ENCODE measurements at regions not wholly inside any gene's neighbourhood (a gene's known extent, or its start where the extent isn't known, plus 50 kb on each side); places are given as distances from the start of the nearest gene placed in this dataset.
"Not testable (repeated sequence)": the region's sequence is repeated elsewhere in the genome, so short reads cannot be mapped to it uniquely, and the experiment has no call there.

- ATAC-seq; intact Hi-C loops (cut with DNase I, micrococcal nuclease); H3K9me3 Mint-ChIP-seq (ENCODE audit: low read depth); DNase-seq; CTCF ChIA-PET; H3K4me1 Mint-ChIP-seq; H3K27ac Mint-ChIP-seq; H3K4me3 Mint-ChIP-seq; H3K36me3 Mint-ChIP-seq (ENCODE audit: low read depth): not testable (repeated sequence)
- POLR2A ChIA-PET: interaction anchor here (0.6 kb wide), 1 partner anchor 455 kb away, joined by 3 read pairs; no protein-coding TSS in a partner anchor
- H3K27me3 Mint-ChIP-seq: peaks cover 10% of the 10 kb centered on the region
These were observed 118.4 kb upstream of the LARP1 start for GRCh38 chr5:154636786-154637185.

GRCh38 chr5:154636271-154636670, 118.9 kb upstream of the LARP1 start:
- H3K4me1 Mint-ChIP-seq; DNase-seq; H3K27ac Mint-ChIP-seq; ATAC-seq; H3K36me3 Mint-ChIP-seq (ENCODE audit: low read depth); H3K9me3 Mint-ChIP-seq (ENCODE audit: low read depth); POLR2A ChIA-PET; H3K27me3 Mint-ChIP-seq; intact Hi-C loops (cut with DNase I, micrococcal nuclease); H3K4me3 Mint-ChIP-seq; CTCF ChIA-PET: not testable (repeated sequence)

- H3K27ac Mint-ChIP-seq; H3K4me1 Mint-ChIP-seq; H3K9me3 Mint-ChIP-seq (ENCODE audit: low read depth); DNase-seq; ATAC-seq; intact Hi-C loops (cut with DNase I, micrococcal nuclease); POLR2A ChIA-PET; H3K4me3 Mint-ChIP-seq; CTCF ChIA-PET; H3K36me3 Mint-ChIP-seq (ENCODE audit: low read depth); H3K27me3 Mint-ChIP-seq: not testable (repeated sequence)
These were observed 121.4 kb upstream of the LARP1 start for GRCh38 chr5:154633744-154634143.

GRCh38 chr5:154631141-154631540, 124.0 kb upstream of the LARP1 start:
- CTCF ChIA-PET: no interaction called here
- no peak overlapping the region for H3K27ac Mint-ChIP-seq

GRCh38 chr5:154630410-154630809, 124.8 kb upstream of the LARP1 start:
- Mint-ChIP-seq H3K4me3 (no peak overlapping the region), H3K9me3 (ENCODE audit: low read depth) (no peaks in the 10 kb centered on the region), H3K4me1 (no peaks in the 10 kb centered on the region), H3K36me3 (ENCODE audit: low read depth) (no peaks in the 10 kb centered on the region), H3K27ac (no peak overlapping the region), H3K27me3 (peaks cover 4% of the 10 kb centered on the region)
- DNase-seq: no peak
- POLR2A ChIA-PET: interaction anchor here (0.6 kb wide), 1 partner anchor 350 kb away, joined by 3 read pairs; no protein-coding TSS in a partner anchor
- CTCF ChIA-PET: no interaction called here
- intact Hi-C loops (cut with DNase I, micrococcal nuclease): no loop called here
- ATAC-seq: no peak

More at GRCh38 chr5:154631141-154631540, 124.0 kb upstream of the LARP1 start:
- Mint-ChIP-seq H3K9me3 (ENCODE audit: low read depth) (no peaks in the 10 kb centered on the region), H3K4me3 (no peak overlapping the region), H3K4me1 (no peaks in the 10 kb centered on the region), H3K27me3 (peaks cover 4% of the 10 kb centered on the region), H3K36me3 (ENCODE audit: low read depth) (no peaks in the 10 kb centered on the region)
- no peak for DNase-seq
- POLR2A ChIA-PET: no interaction called here
- ATAC-seq: no peak
- intact Hi-C loops (cut with DNase I, micrococcal nuclease): no loop called here

- no peak for ATAC-seq
- CTCF ChIA-PET: interaction anchor here (1.1 to 1.2 kb wide), 2 partner anchors 160 to 162 kb away, joined by 5 to 7 read pairs; no protein-coding TSS in a partner anchor
- POLR2A ChIA-PET: no interaction called here
- no peaks in the 10 kb centered on the region for H3K9me3 Mint-ChIP-seq (ENCODE audit: low read depth)
- H3K4me3 Mint-ChIP-seq: no peak overlapping the region
- no peaks in the 10 kb centered on the region for H3K4me1 Mint-ChIP-seq
- intact Hi-C loops (cut with DNase I, micrococcal nuclease): no loop called here
- no peaks in the 10 kb centered on the region for H3K36me3 Mint-ChIP-seq (ENCODE audit: low read depth)
- H3K27ac Mint-ChIP-seq: no peak overlapping the region
- H3K27me3 Mint-ChIP-seq: peaks cover 4% of the 10 kb centered on the region
- DNase-seq: no peak
These were observed 126.5 kb upstream of the LARP1 start for GRCh38 chr5:154628685-154629084.

- H3K36me3 Mint-ChIP-seq (ENCODE audit: low read depth): no peaks in the 10 kb centered on the region
- H3K9me3 Mint-ChIP-seq (ENCODE audit: low read depth): no peaks in the 10 kb centered on the region
- no peak overlapping the region for H3K27ac Mint-ChIP-seq
- CTCF ChIA-PET: interaction anchor here (1.2 kb wide), 1 partner anchor 161 kb away, joined by 7 read pairs; no protein-coding TSS in a partner anchor
- POLR2A ChIA-PET: no interaction called here
- ATAC-seq (no peak), DNase-seq (no peak)
- no peaks in the 10 kb centered on the region for H3K27me3 Mint-ChIP-seq
- H3K4me3 Mint-ChIP-seq: no peak overlapping the region
- H3K4me1 Mint-ChIP-seq: no peaks in the 10 kb centered on the region
- intact Hi-C loops (cut with DNase I, micrococcal nuclease): no loop called here
These were observed 127.2 kb upstream of the LARP1 start for GRCh38 chr5:154627698-154628678.

GRCh38 chr5:154626876-154627557, 128.2 kb upstream of the LARP1 start:
- DNase-seq (no peak), ATAC-seq (no peak)
- ChIA-PET CTCF (interaction anchor here (0.5 to 0.8 kb wide), 4 partner anchors 156 to 547 kb away, joined by 3 read pairs; no protein-coding TSS in a partner anchor), POLR2A (no interaction called here)
- Mint-ChIP-seq H3K4me3 (no peak overlapping the region), H3K27me3 (no peaks in the 10 kb centered on the region), H3K9me3 (ENCODE audit: low read depth) (no peaks in the 10 kb centered on the region), H3K36me3 (ENCODE audit: low read depth) (no peaks in the 10 kb centered on the region), H3K4me1 (no peaks in the 10 kb centered on the region), H3K27ac (no peak overlapping the region)
- intact Hi-C loops (cut with DNase I, micrococcal nuclease): no loop called here

- POLR2A ChIA-PET: interaction anchor here (0.6 kb wide), 1 partner anchor 548 kb away, joined by 3 read pairs; no protein-coding TSS in a partner anchor
- Mint-ChIP-seq H3K27ac (no peak overlapping the region), H3K9me3 (ENCODE audit: low read depth) (no peaks in the 10 kb centered on the region), H3K36me3 (ENCODE audit: low read depth) (no peaks in the 10 kb centered on the region), H3K4me1 (no peaks in the 10 kb centered on the region), H3K27me3 (peaks cover 2% of the 10 kb centered on the region), H3K4me3 (no peak overlapping the region)
- CTCF ChIA-PET: no interaction called here
- ATAC-seq: no peak
- intact Hi-C loops (cut with DNase I, micrococcal nuclease): no loop called here
- DNase-seq: no peak
These were observed 130.1 kb upstream of the LARP1 start for GRCh38 chr5:154625031-154625430.

- no peak overlapping the region for H3K4me3 Mint-ChIP-seq
- H3K36me3 Mint-ChIP-seq (ENCODE audit: low read depth): no peaks in the 10 kb centered on the region
- H3K4me1 Mint-ChIP-seq: no peaks in the 10 kb centered on the region
- no peak for ATAC-seq
- CTCF ChIA-PET: no interaction called here
- POLR2A ChIA-PET: no interaction called here
- H3K27me3 Mint-ChIP-seq: peaks cover 3% of the 10 kb centered on the region
- no peak overlapping the region for H3K27ac Mint-ChIP-seq
- H3K9me3 Mint-ChIP-seq (ENCODE audit: low read depth): no peaks in the 10 kb centered on the region
- no peak for DNase-seq
- intact Hi-C loops (cut with DNase I, micrococcal nuclease): no loop called here
These were observed 130.8 kb upstream of the LARP1 start for GRCh38 chr5:154624341-154624740.

- ATAC-seq (no peak), DNase-seq (no peak)
- Mint-ChIP-seq H3K36me3 (ENCODE audit: low read depth) (no peaks in the 10 kb centered on the region), H3K27me3 (peaks cover 14% of the 10 kb centered on the region), H3K4me1 (no peaks in the 10 kb centered on the region), H3K27ac (no peak overlapping the region), H3K4me3 (no peak overlapping the region), H3K9me3 (ENCODE audit: low read depth) (no peaks in the 10 kb centered on the region)
- intact Hi-C loops (cut with DNase I, micrococcal nuclease): no loop called here
- CTCF ChIA-PET: interaction anchor here (1.2 kb wide), 1 partner anchor 33 kb away, joined by 3 read pairs; no protein-coding TSS in a partner anchor
- POLR2A ChIA-PET: no interaction called here
These were observed 134.8 kb upstream of the LARP1 start for GRCh38 chr5:154620411-154620810.

All from activated CD4-positive, alpha-beta T cell treated with anti-CD3 and anti-CD28 coated beads for 36 hours (primary cell).